GM19452 (cell line): ENCODE measurements at regions not wholly inside any gene's neighbourhood (a gene's known extent, or its start where the extent isn't known, plus 50 kb on each side); places are given as distances from the start of the nearest gene placed in this dataset.

ENCODE experiments used
- ATAC-seq: cut with Tn5 transposase; IDR thresholded peaks from one replicate; pipeline ENCODE4 v1.9.1; 2021; ENCODE audit not compliant: unreplicated experiment

DNA sequence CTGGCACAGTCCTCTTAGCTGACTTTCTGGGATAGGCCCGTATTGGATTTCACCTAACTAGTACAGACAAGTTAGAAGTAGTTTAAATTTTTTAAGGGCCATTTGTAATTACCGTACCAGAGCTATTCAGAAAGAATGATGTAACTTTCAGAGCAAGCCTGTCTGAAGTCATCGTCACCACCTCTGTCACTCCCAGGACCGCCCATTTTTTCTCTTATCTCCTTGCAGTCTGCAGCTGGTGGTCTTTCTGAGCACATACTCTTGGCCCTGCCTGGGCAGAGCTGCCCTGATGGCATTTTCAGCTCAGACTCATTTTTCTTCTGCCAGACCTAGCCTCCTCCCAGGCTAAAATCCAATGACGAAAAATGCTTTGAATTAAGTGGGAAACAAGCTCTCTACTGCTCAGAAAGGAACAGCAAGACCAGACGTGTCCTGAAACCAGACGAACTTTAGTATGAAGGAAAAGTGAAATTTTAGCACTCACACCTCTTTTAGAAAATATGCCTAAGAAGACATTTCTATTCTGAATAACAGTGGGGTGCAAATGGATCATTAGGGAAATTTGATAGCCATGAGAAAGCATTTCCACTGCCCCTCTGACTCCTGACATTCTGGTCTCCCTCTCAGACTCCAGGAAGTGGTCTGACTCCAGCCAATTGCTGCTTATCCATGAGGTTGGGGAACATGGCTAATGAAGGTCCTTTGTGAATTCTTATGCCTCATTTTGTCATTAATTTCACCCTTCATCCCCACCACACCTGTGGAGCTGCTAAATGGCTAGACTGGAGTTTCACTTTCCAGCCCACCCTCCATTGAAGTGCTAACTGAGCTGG, 162.4 kb upstream of the GYPA start:
- ATAC-seq = no peak

DNA sequence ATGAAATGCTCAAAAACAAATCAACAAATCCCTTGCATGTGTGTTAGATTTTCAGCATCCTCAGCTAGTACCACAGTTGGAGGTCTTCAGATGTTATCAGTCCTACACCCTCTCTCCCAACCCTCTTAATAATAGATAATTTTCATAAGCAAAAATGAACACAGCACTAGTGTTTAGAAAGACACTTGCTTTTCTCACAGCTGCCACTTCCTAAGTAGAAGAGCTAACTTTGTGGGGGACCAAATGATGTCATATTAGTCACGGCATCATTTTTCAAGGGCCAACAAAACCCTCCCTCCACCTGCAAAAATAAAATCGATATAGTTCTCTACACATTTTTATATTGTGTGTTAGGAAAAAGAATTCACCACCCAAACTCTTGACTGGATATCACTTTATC, 163.5 kb upstream of the GYPA start:
- no peak for ATAC-seq

DNA sequence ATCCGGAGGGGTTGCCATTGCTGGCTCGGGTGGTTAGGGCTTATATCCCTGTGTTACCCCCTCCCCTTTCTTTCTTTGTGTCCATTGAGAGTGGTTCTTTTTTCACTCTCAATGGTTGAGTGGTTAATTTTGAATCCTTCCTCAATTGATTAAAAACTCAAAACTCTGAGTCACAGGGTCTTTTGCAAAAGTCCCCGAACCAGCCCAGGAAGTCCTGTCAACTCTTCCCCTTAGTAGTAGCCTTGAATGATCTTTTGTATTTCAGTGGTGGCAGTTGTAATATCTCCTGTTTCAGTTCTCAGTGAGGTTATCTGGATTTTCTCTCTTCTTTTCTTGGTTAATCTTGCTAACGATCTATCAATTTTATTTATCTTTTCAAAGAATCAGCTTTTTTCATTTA, 170.0 kb upstream of the GYPA start:
- no peak for ATAC-seq

DNA sequence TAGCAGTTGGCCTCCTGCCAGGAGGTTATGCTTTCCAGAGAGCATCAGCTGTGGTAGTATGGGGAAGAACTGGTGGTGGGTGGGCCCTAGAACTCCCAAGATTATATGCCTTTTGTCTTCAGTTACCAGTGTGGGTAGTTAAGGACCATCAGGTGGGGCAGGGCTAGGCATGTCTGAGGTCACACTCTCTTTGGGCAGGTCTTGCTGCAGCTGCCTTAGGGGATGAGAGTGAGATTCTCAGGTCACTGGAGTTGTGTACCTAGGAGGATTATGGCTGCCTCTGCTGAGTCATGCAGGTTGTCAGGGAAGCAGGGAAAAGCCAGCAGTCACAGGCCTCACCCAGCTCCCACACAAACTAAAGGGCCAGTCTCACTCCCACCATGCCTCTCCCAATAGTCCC, 172.9 kb upstream of the GYPA start:
- no peak for ATAC-seq

DNA sequence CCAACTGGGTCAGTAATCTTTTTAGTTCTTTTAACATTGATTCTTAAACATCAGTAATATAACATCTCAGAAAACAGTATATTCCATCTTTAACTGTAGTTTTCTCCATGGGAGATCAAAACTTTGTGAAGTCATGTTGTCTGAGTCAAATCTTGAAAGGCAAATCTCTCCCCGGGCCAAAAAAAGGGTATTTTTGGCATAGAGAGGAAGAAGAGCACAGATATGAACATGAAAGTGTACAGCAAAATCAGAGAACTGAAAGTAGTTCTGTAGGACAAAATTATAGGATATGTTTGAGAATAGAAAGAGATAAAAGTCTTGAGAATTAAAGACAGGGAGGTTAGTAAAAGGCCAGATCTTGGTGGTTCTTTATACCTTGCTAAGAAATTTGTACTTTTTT, 176.4 kb upstream of the GYPA start:
- no peak for ATAC-seq

DNA sequence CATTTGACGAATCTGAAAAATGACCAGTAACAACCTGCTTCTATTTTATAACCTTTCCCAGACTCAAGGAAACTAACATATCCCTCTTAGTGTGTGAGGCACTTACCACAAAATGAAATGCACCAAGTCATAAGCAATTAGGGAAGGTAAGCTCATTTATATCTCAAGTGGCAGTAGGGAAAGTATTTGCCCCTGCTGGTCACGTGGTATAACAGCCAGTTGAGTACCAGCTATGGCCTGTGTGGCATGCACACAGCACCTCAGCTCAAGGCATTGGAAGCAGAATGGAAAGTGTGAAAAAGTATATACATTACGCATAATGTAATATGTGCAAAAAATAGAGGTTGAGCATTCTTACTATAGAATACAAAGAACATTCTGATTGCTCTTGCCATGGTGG, 178.3 kb upstream of the GYPA start:
- no peak for ATAC-seq

DNA sequence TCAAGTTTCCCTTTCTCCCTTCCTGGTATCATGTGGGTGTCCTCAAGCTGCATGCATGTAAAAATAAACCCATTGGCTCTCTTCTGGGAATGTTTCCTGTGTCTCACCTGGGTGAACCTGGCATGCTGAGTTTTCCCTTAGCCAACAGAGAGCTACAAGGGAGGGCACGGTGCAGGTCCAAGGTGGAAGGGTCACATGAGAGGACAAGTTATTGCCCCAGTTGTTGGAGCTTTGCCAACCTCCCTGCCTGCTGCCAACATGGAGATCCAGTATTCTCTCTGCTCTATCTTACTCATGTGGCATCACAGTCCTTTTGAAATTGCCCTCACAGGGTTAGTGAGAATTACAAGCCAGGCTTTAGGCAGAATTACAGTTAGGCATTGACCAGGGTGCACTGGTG, 196.1 kb upstream of the GYPA start:
- no peak for ATAC-seq

DNA sequence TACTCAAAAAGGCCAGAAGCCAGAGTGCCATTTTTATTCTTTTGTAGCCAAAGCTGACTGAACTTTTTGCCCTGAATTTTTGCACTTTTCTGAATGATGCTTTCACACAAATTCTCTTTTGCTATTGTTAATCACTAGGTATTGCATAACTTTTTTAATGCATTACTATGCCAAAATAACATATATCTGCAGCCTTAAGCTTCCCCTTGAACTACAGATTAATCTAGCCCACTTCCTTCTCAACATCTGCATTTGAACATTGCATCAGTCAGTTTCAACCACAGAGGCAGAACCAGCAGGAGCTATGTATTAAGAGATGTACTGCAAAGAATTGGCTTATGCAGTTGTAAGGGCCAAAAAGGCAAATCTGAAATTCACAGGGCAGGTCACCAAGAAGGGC, 197.6 kb upstream of the GYPA start:
- peak; percentile 73 for ATAC-seq

DNA sequence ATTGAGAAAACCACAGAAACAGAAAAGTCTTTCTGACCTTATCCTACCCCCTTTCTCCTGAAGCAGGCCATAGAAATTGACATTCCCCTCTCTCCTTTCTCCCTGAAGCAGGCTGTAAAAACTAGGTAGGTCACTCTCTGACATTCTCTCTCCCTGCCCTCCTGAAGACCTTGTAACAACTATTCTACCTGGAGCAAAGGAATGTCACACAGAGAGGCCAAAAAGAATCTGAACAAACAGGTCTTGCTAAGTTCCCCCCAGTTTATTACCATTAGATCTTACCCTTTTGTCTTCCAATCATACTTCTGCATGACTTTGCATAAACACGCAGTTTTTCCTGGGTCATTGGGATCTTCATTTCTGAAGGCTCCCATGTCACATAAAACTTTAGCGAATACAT, 198.3 kb upstream of the GYPA start:
- ATAC-seq = no peak

DNA sequence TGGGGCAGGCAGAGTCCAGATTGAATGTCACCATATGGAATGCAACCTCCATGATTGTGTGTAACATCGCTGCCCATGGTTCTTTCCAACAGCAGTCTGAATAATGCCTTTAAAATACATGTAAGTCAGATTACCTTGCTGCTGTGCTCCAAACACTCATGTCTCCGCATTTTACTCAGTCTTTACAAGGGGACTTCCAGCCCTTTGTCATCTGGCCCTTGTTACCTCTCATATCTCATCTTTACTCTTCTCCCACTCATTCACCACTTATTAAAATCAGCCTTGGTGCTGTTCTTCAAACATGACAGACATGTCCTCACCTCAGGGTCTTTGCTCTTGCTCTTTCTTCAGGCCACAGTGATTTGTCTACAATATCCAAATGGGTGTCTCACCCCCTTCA, 200.4 kb upstream of the GYPA start:
- ATAC-seq = no peak

DNA sequence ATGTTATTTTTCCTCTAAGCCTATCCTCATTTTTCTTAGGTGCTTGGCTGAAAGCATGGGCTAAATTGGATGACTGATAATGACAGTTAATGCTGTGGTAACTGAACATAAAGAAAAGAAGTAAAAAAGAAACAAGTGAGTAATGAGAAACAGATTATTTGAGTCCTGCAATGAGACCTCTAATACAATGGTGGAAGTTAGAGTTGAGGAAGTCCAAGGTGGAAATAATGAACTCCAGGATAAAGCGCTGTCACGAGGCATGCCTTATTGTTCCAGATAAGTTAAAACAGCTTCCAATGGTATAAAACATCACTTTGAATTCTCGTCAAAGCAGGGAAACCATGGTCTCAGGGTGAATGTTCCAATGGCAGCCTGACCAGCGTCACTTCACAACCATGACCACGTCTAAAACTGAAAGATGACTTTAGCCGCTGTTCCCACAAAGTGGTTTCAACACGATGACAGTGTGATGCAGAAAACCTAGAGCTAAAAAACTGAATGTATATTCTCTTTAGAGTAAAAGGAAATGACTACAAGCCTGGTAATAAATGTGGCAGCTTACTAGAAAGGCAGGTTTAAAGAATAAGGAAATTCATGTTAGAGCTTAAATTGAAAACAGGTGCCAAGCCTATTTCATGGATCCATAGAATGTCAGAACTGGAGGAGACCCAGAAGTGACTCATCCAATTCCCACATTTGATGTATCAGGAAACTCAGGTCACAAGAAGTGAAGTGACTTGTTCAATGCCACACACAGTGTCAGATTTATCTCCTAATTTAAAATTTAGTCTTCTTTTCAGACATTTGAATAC, 202.6 kb upstream of the GYPA start:
- no peak for ATAC-seq

DNA sequence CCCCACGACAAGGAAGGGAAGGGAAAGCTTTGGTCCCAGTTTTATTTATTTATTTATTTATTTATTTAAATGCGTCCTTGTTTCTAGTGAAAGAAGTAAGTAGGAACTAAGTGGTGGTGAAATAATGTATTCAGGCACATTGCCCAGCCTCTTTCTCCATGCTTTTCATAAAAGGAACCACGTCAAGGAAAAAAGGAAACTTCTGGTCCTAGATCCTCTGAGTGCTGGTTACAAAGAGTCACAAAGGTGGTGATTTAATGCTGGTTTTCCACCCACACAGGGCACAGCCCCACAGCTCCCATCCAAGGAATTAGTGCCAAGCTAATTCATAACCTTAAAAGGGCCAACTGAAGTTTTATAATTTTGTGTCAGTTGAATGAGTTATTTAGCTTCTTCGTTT, 206.6 kb upstream of the GYPA start:
- no peak for ATAC-seq

DNA sequence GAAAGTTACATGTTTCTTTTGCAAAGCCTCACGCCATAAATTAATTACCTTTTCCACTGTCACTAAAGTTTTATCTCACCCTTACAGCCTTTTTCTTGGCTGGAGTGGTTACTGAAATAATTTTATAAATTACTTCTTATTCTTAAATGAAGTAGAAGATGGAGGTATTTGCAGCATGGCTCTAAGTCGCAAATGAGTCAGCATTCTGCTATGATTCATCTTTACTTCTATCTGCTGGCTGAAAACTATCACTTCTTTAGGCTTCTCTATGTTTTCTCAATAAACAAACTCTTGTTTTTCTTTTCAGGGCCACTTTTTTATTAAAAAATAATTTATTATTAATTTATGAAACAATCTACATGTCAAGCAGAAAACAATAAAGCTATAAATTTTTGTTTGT, 210.2 kb upstream of the GYPA start:
- no peak for ATAC-seq

DNA sequence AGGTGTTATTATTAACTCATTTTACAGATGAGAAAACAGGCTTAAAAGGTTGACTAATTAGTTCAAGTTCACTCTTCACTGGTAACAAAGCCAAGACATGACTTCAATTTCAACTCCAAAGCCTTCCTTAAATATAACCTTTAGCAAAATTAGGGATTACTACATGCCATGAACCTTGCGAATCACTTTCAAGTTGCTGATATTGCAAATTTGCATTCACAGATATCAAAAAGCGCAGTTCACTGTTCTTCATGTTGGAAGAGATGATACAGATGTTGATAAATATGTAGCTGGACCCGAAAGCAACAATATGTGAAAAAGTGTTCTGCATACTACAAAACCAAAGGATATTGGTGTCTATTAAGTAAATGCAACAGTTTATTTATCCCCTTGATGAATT, 210.8 kb upstream of the GYPA start:
- ATAC-seq = no peak

DNA sequence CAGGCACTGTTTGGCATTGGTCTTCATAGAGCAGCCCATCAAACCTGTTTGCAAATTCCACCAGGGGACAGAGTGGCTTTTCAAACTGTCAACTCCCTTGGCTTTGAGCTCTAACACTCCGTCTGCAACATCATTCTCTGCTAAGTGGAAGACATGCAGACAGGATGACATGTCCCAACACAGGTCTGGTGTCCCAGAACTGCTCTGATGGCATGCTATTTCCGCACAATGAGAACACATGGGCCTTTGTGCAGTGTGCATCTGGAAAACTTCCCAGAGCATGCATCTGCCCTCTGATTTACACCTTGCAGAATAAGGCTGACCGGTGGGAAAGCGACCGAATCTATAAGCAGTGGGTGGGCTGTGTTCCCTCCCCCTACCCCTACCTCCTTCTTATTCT, 212.8 kb upstream of the GYPA start:
- no peak for ATAC-seq

DNA sequence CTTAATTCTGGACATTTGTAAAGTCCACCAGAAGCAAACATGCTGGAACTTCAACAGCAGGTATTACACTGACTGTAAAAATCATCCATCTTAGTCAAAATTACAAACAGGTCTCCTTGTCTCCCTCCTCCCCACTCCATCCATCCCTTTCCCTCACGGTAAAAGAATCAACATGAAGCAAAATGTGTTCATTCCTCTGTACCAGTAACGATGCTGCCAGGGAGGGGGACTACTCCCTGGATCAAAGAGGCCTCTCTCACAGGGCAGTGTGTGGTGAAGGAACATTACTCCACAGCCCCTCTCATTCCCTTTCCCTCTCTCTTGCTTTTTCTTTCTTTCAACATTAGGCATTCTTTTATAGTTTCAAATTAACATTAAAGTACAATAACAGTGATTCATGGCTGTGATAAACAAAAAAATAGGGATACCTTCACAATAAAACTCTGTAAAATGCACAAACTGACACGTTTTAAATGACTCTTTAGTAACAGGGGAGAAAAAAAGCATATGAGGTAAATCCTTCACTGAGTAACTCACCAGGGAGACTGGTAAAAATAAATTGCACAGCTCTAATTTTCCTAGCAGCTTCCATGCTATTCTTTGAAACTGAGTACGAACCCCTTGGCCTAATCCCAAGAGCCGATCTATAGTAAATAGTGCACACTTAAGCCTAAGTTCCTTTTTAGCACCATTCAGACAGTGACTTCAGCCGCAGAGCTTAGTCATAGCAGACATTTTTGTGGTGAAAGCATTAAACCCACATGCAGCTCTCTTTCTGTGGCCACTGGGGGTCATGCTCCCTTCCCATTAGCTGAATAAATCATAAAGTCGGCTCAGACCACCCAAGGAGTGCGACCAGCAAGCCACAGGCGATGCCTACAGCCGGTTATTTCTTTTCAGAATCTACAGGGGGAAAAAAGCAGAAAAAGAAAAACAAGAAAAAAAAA, 215.6 kb upstream of the GYPA start:
- peak; percentile 93 for ATAC-seq

DNA sequence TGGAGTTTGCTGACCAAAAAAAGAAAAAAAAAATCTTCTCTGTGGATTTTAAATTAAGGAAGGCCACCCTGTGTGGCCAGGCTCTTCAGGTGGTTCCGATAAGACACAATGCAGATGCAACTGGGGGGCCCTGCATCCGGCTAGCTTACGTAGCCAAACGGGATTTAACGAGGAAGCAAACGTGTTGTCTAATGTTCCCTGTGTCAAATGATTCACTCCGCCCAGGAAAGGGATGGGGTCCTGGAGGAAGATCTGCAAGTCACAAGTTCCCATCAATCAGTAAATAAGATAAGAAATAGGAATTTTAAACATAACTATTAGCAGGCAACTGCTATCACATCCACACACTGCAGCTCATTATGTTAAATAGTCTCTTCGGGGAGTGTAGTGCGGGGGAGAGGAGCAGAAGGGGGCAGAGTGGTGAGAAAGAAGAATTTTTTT, 216.4 kb upstream of the GYPA start:
- no peak for ATAC-seq

DNA sequence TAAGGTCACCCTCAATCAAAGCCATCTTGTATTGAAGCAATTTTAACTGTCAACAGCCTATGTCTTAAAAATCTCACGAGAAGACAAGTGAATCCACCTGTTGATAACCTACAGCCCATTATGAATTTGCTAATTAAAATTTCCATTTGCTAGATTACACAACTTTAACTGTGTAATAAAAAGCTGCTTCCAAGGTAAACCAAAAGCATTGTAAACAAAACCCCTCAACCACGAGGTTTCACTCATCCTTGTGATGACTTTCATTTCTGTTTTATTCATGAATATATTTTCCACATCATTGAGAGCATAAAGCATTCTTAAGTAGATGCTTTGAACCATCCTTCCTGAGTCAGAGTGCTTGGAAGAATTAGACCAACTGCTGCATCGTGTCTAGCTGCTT, 217.5 kb upstream of the GYPA start:
- ATAC-seq = no peak

DNA sequence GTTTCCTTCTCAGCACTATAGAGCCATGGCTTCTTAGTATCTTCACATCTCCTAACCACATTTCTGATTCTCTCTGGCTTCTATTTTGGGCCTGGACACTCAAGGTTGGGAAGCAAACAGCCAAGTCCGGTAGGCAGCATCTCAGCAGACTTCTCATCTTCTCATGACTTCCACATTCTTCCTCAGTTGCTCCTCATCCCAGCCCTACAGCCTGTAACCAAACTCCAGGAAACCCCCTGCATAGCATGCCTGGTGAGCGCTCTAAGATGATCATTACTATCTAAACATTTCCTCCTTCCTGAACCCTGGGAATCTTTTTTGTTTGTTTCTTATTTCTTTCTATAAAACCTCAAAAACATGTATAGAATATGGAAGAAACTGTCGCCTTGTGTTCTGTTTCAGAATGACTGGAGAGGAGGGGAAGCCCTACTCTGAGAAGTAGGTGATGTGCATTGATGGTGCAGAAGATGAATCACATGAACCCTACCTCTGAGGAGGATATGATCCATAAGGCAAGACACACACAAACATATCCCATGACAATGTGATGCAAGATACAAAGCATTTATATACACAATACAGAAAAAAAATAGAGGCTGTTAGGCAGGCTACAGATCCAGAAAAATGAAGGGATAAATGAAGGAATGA, 219.8 kb upstream of the GYPA start:
- no peak for ATAC-seq

DNA sequence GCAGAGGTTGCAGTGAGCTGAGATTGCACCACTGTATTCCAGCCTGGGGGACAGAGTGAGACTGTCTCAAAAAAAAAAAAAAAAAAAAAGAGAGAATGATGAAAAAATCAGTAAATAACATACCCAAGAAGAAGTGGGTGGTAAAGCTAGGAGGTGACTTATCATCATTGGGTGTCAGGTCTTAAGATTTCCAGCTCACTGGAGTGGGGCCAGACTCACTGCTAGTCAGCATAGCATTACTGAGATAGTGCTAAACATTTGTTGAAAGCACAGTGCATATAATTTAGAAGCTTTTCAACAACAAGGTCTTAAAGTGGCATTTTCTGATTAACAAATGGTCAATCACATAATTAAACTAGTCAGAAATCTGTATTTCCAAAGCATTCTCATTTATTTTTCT, 221.8 kb upstream of the GYPA start:
- ATAC-seq = no peak

DNA sequence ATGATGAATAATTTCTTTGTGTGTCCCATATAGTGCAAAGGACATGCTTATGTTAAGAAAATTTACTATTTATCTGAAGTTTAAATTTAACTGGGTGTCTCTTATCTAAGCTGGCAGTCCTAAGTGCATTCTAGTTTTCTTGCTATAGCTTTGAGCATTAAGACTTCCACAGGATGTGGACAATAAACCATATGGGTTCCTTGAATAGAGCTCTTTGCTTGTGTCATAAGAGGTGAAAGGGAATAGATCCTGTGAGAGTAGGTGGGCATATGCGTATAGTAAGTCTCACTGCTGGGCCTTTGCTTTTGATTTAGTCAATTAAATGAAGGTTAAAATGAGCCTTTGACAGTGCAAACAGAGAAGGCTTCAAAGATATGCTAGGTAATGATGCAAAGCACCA, 223.4 kb upstream of the GYPA start:
- ATAC-seq = no peak
